Loucy (cell line): ENCODE measurements at regions not wholly inside any gene's neighbourhood (a gene's known extent, or its start where the extent isn't known, plus 50 kb on each side); places are given as distances from the start of the nearest gene placed in this dataset.

Experiments
- EZH2phosphoT487 ChIP-seq: fragments of 200-600 bp; IDR thresholded peaks from 2 replicates; pipeline ENCODE4 v1.6.1; 2018; ENCODE audit warnings: antibody characterized with exemption, mild to moderate bottlenecking, moderate library complexity, borderline replicate concordance
- TF ChIP-seq, protein P1 (sequence below): fragments of 200-600 bp; sonication (generic); conservative IDR thresholded peaks from 2 replicates; pipeline ENCODE4 v1.5.1; 2014; ENCODE audit warnings: mild to moderate bottlenecking, antibody characterized with exemption, low read length

DNA sequence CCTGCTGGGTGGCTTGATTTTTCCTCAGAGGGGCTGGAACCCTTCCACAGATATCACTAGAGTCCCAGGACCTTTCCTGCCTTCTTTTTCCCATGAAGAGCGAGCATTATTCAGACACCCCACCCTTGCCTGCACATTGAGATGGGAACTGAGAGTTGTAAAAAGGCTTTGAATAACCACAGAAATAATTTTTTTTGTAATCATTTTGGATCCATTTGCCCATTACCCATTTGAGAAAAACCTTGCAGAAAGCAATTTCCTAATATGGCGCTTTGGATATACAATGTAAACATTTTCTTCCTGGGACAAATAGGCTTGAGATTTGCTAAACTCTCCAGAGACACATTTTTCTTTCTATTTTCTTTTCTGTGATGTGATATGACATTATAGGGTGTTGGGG lies 250.6 kb downstream of the MSRB3 start:
- TF ChIP-seq EZH2phosphoT487, result no peak
- TF ChIP-seq, protein P1, sequence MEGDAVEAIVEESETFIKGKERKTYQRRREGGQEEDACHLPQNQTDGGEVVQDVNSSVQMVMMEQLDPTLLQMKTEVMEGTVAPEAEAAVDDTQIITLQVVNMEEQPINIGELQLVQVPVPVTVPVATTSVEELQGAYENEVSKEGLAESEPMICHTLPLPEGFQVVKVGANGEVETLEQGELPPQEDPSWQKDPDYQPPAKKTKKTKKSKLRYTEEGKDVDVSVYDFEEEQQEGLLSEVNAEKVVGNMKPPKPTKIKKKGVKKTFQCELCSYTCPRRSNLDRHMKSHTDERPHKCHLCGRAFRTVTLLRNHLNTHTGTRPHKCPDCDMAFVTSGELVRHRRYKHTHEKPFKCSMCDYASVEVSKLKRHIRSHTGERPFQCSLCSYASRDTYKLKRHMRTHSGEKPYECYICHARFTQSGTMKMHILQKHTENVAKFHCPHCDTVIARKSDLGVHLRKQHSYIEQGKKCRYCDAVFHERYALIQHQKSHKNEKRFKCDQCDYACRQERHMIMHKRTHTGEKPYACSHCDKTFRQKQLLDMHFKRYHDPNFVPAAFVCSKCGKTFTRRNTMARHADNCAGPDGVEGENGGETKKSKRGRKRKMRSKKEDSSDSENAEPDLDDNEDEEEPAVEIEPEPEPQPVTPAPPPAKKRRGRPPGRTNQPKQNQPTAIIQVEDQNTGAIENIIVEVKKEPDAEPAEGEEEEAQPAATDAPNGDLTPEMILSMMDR, result no peak
